Dermis microvascular lymphatic vessel endothelial cell (primary cell): ENCODE measurements at regions not wholly inside any gene's neighbourhood (a gene's known extent, or its start where the extent isn't known, plus 50 kb on each side); places are given as distances from the start of the nearest gene placed in this dataset.
A peak's percentile ranks its signal among the peaks of the same experiment; 100 is the strongest.
"Not testable (repeated sequence)": the region's sequence is repeated elsewhere in the genome, so short reads cannot be mapped to it uniquely, and the experiment has no call there.

Experiments
- DNase-seq, 2 donors: peaks; one replicate each; pipeline versions ENCODE4 v3.0.0 to v3.0.0-alpha.2; 2010; ENCODE audit warnings: low read depth in 2 of 2

GRCh38 chr3:127418560-127419147 is 130.8 kb upstream of the PRR20G start:
- DNase-seq = no peak

DNA sequence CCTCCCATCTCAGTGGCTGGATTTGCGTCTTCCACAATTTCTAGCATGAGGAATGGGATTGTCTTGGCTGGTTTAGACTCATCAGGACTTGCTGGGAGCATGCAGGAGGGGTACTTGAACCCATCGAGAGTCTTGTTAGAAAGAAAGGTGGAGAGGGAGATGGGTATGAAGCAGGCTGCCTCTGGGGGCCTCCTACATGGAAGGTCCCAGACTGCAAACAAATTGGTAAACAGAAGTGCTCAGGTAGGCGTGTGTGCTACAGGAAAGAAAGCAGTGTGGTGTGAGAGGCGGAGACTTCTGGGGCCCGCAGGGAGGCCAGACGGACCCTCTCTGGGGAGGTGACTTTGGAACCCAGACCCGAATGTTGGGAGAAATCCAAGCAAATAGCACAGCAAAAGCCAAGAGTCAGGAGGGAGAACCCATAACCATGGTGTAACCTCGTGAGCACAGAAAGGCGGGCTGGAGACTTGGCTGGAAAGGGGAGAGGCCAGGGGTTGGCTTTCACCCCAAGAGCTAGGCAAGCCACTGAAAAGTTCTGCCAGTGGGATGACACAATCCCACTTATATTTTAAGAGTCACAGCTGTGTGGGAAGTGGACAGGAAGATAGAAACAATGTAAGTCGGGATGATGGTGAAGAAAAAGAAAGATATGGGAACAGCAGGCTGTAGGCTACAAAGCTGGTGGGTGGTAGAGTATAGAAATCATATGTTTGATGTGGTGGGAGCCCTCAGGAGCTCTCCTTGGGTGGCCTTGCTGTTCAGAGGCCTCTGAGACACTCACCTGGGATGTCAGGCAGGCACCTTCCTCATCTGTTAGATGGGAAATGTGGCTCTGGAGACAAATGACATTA is 130.1 kb upstream of the PRR20G start:
- DNase-seq = no peak

DNA sequence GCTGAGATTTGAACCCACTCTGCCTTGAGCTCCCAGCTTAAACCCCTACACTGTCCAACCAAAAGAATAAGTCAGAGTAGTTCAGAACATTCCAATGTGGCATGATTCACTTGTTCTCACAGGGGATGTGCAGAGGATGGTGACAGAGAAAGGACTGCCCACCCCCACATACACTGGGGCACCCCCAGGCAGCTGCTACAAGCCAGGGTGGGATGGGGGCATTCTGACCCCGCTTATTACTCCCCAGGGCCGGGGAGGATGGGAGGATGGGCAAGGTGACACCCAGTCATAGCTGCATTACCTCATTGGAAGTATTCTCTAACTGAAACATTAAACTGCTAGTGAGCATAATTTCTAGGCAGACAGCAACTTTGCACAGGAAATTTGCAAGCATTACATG is 126.0 kb upstream of the PRR20G start:
- DNase-seq = no peak

DNA sequence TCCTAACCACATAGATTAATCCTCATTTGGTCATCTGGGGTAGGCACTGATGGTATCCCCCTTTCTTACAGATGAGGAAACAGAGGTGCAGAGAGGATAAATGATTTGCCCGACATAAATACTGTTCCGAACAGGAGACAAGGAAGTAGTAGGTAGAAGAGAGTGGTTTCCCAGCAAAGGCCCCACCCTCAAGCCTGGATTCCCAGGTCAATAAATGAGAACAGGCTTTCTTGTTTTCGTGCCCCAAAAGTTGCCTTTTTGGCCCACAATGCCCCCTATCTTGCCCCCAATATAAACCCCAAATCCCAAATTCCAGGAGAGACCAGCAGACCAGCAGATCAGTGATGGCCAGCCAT is 125.5 kb upstream of the PRR20G start:
- no peak for DNase-seq

DNA sequence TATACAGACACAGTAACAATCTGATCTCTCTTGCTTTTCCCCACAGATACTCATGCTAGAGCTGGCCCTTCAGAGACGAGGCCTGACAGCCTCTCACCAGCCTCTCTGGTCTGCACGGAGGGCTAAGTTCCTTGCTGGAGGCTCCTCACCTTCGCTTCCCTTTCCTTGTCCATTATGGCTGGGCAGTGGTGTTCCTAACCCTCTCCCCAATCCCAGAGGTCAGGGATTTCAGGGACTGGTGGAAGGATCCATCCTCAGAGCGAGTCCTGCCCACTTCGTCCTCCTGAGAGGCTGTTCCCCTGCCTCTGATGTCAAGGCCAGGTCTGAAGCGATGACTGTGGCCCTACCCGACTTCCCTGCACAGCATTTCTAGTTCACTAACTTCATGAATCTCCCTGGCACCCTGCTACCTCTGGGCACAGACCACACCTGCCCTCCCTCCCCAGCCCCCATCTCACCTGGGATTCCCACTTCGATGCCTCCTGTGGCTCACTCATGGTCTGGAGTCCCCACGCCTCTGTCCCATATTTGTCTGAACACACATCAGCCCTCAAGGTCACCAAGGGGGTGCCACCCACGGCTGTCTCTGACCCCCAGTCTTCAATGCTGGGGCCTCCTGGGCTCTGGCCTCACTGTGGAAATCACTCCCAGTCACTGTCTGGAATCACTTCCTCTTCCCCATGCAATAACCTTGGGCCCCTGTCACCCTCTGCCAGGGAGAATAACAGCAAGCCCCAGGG is 124.9 kb upstream of the PRR20G start:
- DNase-seq = no peak

DNA sequence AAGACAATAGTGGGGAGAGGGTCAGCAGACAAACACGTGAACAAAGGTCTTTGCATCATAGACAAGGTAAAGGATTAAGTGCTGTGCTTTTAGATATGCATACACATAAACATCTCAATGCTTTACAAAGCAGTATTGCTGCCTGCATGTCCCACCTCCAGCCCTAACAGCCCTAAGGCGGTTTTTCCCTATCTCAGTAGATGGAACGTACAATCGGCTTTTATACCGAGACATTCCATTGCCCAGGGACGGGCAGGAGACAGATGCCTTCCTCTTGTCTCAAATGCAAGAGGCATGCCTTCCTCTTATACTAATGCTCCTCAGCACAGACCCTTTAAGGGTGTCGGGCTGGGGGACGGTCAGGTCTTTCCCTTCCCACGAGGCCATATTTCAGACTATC is 124.0 kb upstream of the PRR20G start:
- not testable (repeated sequence) for DNase-seq

DNA sequence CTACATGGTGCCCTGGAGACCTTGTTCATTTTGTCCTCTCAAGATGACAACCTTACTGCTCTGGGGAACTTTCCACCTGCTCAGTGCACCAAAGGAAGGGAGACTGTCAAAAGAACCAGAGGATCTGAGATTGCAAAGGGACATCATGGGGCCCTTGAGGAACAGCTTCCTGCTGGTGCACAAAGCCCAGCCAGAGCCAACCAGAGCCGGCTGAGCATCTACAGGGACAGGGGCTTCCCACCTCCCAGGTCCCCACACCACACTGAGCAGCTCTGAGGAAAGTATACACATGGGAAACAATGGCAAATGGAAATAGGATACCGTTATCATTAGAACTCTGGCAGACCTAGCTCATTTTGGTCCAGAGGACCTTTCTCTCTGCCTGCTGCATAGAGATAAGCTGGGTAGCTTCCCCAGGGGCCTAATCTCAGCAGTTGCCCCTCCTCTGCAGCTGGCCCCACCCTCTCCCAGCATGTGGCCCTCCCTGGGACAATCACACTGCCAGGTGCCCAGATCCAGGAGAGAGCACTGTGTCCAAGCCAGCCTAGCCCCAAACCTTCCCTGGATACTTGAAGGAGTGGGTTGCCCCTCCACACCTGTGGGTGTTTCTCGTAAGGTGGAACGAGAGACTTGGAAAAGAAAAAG is 123.4 kb upstream of the PRR20G start:
- no peak for DNase-seq

DNA sequence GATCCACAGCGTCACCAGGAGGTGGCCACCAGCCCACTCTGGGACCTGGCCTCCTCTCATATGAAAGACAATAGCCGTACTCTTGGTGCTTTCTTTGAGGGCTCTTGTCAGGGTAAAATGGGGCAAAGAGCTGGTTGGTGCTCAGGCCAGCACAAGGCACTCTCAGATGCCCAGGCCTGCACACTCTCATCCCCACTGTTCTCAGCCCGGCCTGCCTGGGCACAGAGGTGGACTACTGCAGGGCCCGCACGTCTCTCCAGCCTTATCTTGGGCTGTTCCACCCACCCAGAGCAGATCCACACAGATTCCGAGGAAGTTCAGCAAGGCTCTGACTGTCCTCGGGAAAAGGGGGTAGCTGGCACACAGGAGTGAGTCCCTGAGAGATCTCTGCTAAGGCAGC is 122.8 kb upstream of the PRR20G start:
- no peak for DNase-seq

DNA sequence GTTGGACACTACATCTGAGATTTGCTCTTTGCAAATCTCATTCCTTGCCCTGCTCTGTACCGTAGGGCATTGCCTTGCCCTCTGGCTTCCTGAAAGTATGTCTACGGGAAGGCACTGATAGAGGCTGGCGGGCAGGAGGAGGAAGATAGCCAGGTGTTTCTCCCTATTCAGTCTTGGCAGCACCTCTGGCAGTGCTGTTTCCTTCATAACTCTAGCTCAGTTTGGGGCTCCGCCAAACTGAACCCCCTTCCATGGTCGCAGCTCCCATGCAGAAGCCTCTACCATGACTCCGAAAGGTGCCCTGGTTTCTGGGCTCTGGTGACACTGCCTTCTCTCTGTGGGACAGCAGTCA is 122.3 kb upstream of the PRR20G start:
- no peak for DNase-seq

DNA sequence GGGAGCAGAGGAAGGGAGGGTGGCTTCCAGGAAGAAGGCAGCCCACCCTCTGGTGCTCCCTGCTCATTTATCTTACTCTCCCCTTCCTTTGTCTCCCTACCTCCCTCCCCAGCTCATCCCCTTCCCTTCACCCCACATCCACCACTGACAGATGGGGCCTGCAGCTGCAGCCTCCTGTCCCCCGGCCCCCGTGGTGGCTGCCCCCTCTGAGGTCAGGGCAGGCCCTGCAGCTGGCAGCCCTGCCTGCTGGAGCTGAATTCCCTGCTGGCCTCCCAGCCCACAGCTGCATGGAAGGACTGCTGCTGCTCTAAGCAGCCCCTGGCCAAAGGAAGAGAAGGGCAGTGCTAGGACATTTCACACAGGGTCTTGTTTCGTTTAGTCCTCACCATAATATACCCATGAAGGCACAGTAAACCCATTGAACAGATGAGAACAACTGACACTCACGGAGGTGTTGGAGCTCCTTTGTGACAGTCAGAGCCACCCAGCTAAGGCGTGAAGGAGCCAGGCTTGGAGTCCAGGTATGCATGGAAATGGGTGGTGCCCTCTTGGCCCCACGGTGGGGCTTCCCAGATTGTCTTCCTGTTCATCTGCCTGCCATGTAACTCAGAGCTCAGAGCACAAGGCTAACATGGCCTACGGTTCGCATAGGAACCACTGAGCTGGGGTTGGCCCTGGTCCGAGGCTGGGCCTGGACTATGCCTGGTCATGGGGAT is 121.7 kb upstream of the PRR20G start:
- no peak for DNase-seq

- DNase-seq = no peak
Observed at GRCh38 chr3:127408684-127409420, 121.0 kb upstream of the PRR20G start.

DNA sequence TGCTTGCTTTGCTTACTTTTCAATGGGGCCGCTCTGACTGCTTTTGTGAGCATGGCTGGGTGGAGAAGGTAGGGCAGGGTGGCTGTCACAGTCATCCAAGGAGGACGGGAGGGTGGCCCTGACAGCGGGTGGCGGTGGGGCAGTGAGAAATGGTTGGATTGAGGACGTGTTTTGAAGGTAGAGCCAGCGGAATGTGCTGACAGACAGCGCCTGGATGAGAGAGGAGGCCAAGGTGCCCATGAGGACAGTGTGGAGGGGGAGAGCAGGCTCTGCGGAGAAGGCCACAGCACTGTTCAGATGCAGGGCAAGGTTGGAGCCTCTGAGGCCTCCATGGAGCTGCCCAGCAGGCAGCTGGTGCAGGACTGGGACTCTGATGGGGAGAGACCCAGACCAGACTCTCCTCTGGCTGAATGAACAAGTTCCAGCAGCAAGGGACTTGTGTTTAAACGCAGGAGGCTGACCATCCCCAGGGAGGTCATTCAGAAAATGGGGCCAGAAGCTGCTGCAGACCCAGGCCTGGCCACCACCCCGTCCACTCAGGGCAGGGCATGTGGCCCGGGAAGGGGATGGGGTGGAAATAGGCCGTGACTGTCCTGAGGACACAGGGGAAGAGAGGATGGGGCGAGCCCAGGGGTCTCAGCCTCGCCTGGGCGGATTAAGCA is 120.3 kb upstream of the PRR20G start:
- no peak for DNase-seq

GRCh38 chr3:127407026-127407939 is 119.4 kb upstream of the PRR20G start:
- no peak for DNase-seq

DNA sequence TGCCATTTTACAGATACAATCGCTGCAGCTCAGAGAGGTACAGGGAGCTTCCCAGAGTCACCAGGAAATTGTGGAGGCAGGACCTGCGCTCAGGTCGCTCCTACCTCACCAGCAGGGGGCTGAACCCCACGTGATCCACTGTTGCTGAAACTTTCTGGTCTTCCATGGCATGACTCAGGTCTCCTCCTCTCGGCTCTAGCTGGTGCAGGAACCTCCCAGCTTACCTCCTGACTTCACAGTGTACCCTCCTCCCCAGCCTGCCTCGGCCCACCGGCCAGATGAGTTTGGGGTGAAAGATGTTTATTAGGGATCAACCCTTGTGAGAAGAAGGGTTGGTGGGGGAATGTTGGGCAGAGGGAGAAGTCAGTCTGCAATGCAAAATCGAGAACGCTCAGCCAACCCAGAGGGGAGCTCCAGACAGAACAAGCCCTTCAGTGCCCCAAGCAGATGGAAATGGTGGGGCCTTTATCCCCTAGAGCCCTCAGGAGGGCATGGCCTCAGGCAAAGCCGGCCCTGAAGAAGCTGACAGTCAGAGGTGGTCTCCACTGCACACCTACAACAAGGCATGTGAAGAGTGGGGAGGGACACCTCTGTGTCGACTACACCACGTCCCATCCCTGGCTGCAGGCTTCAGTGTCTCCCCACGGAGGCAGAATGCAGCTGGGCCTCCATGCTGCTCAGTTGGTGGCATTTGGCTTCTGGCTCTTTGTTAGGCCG is 118.6 kb upstream of the PRR20G start:
- DNase-seq = peak in 1 of 2 donors; percentile 18

DNA sequence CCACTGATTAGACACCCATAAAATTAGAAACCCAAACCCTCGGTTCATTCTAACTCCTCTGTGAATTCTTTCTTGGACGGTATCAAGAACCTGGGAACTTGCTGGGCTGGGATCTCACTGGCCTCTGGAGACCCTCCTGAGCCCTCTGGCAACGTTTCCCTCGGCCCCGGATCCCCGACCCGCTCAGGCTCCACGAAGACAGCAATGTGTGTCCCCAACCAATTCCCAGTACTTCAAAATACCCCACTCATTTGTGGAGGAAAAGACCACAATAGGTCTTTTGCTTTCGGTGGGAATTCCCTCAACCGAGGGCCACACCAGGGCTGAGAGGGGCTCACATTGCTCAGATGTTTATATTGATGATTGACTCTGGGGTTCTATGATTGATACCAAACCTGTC is 117.9 kb upstream of the PRR20G start:
- DNase-seq = no peak

DNA sequence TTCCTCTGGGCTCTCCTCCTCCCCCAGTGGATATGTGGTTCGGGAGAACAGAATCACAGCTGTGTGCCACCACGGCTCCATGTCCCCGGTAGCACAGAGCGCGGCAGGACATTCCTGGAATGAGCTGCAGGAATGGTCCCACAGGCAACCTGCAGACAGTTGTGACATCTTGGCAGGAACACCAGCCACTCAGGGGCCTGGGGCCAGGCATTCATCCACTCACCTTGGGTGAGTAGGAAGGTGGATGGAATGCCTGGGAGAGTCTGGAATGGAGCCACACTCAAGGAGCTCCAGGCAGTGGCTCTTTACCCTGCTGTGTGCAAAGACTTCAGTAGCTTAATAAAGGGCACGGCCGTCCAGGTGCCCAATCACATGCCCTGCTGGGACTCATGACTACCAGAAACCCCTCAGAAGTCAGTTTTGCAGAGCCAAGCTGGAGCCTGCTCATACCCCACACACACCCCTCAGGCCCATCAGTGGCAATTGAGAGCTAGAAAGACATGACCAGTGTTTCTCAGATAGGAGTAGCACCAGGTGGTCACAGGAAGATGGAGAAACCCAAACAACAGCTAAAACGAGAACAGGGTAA is 117.3 kb upstream of the PRR20G start:
- DNase-seq = no peak

- DNase-seq = no peak
Observed at GRCh38 chr3:127404221-127405009, 116.6 kb upstream of the PRR20G start.
